Cardiac septum (tissue), 1 donor: ENCODE measurements at regions not wholly inside any gene's neighbourhood (a gene's known extent, or its start where the extent isn't known, plus 50 kb on each side); places are given as distances from the start of the nearest gene placed in this dataset.
"Not testable (repeated sequence)": the region's sequence is repeated elsewhere in the genome, so short reads cannot be mapped to it uniquely, and the experiment has no call there.

Experiments
- DNase-seq: peaks from one replicate; pipeline ENCODE4 v3.0.0-alpha.2; 2020; ENCODE audit warnings: low spot score
- intact Hi-C: fragments of 100-400 bp; cut with DNase I; formaldehyde crosslinking; loops from one replicate; pipeline ENCODE4 v1.14.0; 2022
- donor health status: DM: no; HTN: no; CAD: no.

DNA sequence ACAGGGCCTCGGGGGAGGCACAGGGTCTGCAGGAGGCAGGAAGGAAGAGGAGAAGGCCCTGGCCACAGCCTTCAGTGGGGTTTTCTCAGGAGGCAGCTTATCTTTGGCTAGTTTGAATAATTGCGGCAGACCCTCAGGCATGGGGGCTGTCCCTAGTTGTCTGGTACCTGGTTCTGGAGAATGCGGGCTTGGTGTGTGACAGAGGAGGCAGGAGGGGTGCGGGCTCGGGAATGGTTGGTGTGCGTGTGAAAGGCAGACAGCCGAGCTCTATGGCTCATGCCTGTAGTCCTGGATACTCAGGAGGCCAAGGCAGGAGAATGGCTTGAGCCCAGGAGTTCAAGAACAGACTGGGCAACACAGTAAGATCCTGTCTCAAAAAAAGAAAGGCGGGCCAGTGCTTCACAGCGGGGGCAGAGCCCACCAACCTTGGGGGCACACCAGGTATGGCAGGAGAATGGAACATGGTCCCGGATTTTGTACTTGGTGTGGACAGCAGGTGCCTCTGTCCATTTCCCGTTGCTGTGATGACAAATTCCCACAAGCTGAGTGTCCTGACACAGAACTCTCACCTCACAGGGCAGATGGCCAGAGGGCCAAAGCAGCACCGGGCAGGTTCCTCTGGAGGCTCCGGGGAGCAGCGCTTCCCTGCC lies 640.6 kb downstream of the TBC1D22A start:
- peak; percentile 29 for DNase-seq
- intact Hi-C loops: loop anchor here (10.0 kb wide), 1 partner anchor 288 kb away; no protein-coding TSS in a partner anchor

DNA sequence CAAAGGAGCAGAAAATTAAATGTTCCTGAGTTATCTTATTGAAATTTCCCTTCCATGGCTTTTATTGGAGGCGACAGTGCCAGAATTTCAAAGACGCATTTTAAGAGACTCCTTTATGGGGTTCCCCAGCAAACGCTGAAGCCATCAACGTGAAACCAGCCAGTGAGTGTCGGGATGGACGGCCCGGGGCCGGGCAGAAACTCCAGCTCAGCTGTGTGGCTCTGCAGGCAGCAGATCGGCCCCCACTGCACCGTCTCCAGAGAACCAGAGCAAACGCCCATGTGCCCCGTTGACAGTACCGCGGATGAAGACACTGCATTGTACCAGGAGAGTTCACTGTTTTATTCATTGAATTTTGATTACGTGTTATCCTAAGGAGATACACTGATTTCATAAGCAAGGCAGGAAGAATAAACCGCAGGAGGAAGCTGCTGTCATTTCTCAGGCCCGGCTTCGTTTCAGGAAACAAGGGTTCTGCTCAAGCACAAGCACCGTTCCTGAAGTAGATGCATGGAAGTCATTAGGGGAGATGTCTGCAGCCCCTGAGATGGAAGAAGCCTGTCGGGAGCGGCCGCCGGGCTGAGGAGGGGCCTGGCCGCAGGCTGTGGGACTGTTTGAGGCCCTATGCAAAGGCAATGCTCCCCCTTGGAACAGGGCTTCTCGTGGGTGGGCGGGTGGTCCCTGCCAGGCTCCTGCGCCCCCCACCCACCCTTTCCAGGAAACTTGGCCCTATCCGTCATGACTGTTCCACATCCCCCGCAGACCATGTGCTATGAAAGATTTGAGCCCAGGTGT lies 639.7 kb downstream of the TBC1D22A start:
- intact Hi-C loops: loop anchor here (10.0 kb wide), 1 partner anchor 287 kb away; no protein-coding TSS in a partner anchor
- no peak for DNase-seq

DNA sequence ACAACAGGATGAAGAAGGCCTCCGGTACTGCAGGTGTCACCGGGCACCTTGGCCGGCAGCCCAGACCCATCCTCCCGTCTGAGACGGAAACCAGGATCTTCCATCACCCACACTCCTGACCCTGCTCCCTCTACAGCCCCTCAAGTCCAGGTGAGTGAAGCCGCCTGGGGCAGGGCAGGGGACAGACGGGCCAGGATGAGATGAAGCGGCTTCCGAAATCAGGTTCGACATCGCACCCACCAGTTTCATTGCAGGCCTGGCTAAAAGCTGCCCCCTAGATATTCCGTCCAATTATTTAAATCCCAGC lies 639.1 kb downstream of the TBC1D22A start:
- DNase-seq: no peak
- intact Hi-C loops: loop anchor here (10.0 kb wide), 1 partner anchor 287 kb away; no protein-coding TSS in a partner anchor

DNA sequence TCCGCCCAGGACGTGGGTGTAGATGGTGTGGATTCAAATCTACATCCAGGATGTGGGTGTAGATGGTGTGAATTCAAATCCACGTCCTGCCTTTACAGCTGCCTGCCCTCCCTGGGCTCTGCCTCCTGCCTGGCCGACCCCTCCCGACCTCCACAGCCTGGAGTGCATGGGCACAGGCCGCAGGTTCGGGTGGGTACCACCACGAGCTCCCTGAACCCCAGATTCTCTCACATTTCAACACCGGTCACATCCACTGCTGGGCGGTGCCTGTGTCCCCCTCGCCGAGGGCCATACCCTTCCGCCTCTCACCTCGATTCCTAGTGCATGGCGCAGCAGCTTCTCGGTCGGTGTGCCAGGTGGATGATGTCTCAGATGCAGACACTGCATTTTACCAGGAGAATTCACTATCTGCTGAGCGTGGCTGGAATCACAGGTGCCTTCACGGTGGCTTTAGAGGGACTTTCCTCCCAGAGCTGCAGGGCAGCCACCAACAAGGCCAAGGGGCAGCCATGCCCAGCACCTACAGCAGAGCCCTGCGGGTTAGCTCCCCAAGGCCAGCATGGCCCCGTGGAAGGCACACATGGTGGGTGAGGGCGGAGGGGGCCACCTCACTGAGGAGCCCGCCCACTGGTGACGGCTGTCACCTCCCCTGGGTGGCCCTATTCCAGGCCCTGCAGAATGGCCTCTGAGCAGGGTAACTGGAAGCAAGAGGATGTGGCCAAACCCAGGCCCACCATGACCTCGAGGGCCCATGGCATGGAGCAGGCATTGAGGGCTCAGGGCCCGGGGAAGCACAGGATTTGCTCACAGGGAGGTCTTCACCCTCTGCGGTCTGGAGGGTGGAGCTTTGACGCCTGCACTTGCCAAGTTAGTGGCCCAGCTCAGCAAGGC lies 638.5 kb downstream of the TBC1D22A start:
- intact Hi-C loops: loop anchor here (10.0 kb wide), 1 partner anchor 286 kb away; no protein-coding TSS in a partner anchor
- no peak for DNase-seq

DNA sequence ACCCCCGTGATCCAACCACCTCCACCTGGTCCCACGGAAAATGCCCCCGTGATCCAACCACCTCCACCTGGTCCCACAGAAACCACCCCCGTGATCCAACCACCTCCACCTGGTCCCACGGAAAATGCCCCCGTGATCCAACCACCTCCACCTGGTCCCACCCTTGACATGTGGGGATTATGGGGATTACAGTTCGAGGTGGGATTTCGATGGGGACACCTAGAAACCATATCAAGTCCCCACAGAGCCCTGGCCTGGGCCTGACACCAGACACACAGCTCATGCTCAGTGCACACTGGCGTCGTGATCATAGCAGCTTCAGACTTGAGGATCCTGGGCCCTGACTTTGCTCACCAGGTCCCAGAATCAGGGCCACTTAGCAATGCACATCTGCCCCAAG lies 637.7 kb downstream of the TBC1D22A start:
- not testable (repeated sequence) for DNase-seq
- intact Hi-C loops: loop anchor here (10.0 kb wide), 1 partner anchor 285 kb away; no protein-coding TSS in a partner anchor

DNA sequence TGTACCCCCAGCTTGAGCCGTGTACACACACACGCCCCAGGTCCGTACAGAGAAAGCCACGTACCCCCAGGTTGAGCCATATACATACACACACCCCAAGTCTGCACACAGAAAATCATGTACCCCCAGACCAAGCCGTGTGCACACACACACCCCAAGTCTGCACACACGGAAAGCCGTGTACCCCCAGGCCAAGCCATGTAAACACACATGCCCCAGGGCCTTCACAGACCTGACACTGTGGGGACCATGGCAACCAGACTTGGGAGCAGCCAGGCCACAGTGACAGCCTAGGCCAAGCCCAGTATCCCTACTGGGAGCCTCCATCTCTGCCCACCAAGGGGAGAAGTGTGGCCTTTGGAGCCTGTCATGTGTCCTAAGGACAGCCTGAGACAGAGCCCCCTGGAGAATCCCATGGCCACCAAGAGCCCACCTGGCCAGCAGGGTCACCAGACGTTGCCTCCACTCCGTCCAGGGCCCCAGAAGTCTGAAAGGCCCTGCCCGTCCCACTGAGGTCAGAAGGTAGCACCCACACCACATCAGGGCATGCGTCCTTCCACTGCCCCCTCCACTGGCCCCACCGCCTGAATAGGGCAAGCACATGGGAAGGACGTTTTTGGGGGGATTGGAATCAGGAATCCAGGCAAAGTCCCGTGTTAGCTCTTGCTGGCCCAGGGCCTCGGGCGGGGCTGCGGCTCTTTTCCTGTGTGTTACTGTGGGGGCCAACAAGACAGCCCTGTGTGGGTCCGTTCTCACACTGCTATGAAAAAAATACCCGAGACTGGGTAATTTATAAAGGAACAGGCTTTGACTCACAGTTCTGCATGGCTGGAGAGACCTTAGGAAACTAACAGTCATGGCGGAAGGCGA lies 636.7 kb downstream of the TBC1D22A start:
- intact Hi-C loops: no loop called here

DNA sequence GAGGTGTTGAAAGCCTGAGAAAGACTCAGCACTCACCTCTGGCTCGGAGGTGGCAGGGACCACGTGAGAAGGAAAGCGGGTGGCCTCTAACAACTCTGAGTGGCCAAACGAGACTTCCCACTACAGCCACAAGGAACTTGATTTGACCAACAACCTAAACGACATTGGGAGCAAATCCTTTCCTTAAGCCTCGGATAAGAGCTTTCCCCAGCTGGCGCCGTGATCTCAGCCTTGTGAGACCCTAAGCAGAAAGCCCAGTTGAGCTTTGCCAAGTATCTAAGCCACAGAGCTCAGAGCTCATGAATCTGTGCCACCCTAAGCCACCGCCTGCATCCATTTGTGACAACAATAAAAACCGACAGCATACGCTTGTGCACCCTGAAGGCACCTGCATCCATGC lies 636.0 kb downstream of the TBC1D22A start:
- DNase-seq: no peak
- intact Hi-C loops: no loop called here

More for the DNA sequence above, 636.7 kb downstream of the TBC1D22A start:
- no peak for DNase-seq

DNA sequence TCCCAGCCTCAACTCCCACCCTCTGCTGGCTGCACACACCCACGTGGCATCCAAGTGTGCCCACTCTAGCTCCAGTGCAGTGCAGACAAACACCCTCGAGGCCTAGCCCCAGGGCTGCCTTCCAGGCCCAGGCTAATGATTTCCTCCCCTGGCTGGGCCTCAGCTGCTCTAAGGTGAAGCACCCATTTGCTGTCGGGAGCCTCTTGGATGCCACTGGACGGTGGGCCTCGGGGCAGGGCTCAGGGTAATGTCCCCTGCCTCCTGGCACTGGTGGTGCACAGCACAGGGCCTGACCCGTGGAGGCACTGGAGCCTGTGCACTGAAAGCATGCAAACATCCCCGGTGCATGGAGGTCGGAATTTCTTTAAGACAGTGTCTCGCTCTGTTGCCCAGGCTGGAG lies 635.2 kb downstream of the TBC1D22A start:
- intact Hi-C loops: no loop called here
- no peak for DNase-seq

DNA sequence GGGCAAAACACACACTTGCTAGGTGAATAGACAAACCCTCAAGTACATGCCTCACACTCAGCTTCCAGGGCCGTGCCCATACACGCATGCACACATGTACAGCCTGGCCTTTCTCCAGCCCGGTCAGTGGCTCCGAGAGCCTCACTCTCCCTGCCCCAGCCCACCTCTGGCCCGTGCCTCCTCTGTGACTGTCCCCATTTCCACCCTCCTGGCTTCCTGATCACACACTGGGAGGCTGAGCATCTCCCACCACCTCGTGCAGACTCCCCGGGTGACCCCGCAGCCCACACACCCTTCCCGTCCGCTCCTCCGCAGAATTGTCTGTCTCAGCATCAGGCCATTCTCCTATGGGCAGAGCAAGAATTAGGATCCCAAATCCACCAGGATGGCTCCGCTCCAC lies 634.1 kb downstream of the TBC1D22A start:
- intact Hi-C loops: no loop called here
- DNase-seq: no peak

DNA sequence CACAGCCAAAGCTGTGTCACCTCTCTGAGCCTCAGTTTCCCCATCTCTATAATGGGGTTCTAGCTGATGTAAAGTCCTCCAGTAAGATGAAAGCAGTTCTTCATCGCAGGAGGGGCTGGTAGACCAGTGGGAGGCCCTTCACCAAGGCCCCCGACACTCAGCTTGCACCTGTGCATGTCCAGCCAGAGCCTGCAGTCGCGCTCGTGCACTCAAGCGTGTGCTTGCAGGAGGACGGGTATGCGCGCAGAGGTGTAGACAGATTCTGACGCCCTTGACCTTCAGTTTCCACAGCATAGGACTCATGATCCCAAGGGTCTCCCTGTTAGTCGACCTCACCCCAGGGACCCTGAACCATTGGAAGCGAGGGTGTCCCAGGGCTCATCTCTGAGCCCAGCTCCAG lies 633.7 kb downstream of the TBC1D22A start:
- intact Hi-C loops: no loop called here
- DNase-seq: no peak

DNA sequence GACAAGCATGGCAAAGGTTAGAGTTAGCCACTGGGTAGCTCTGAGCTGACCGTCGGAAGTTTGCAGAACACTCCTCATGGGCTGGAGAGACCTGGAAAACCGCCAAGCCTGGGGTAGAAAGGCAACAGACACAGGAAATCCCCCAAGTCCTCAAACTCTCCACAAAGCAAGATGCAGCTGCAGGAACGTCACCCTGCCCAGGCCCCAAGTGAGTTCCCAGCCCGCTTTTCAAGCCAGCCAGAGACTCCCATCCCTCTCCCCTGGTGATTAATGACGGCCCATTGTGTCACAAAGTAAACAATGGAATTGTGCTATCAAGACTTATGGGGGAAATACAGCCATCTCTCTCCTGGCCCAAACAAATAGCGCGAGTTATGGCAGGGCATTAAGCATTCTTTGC lies 633.0 kb downstream of the TBC1D22A start:
- intact Hi-C loops: no loop called here
- no peak for DNase-seq

DNA sequence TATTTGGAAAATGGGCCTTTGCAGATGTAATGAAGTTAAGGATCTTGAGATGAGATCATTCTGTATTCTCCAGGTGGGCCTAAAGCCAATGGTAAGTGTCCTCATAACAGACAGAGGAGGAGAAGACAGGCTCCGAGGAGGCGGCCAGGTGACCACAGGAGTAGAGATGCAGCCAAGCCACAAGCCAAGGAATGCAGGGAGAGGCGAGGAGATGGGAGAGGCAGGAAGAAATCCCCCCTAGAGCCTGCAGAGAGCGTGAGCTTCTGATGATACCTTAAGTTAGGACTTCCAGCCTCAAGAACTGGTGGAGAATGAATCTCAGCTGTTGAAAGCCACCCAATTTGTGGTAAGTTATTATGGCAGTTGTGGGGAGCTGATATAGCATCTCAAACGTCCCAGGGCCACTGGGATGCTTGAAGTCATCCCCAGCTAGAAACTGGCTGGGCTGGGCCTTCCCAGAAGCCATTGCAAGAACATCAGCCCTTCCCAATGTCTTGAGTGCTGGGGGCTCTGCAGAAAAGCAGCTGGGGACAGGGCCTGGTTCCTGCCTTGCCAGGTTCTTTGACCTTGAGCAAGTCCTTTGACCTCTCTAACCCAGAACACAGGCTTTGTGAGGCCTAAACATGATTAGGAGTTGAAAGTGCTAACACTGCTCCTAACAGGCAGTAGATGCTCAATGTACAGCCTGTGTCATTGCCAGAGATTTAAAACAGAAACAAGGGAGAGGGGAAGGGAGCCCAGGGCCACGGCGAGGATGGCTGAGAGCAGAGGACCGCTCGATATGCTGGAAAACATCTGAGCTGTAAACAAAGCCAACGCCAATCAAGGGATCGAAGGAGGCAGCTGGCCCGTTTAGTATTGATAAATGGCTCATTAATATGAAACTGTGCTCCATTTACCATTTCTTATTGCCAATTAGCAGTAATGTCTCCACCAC lies 632.3 kb downstream of the TBC1D22A start:
- intact Hi-C loops: no loop called here
- DNase-seq: no peak

DNA sequence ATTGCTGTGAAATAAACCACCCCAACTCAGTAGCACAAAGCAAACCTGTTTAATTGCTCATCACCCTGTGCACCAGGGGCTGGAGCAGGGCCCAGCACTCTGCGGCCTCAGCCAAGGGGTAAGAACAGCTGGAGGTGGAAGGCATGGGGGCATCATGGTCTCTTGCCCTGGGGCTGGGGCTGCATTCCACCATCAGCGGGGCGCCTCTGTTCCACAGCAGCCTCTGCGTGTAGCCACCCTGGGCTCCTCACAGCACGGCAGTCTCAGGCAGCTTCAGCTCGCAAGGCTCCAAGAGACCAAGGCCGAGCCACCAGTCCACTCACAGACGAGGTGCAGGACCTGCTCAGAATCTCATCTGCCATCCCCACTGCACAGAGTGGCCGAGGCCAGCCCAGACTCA lies 630.7 kb downstream of the TBC1D22A start:
- intact Hi-C loops: no loop called here
- no peak for DNase-seq

DNA sequence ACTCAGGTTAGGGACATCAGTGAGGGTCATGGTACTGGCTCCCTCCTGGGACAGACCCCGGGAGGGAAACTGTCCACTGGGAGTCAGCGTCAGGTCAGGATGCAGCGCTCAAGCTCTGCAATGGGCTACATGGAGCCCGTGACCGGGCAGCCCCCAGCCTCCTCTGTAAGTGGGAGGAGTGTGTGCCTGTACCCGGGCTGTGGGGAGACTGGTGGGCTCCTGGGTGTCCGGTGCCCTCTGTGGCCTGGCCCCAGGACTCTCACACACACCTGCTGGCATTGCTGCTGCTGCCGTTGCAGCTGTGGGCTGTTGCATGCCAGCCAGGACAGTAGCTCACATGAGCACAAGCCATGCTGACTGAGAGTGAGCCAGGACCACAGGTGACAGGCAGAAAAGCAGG lies 630.3 kb downstream of the TBC1D22A start:
- intact Hi-C loops: no loop called here
- DNase-seq: no peak

DNA sequence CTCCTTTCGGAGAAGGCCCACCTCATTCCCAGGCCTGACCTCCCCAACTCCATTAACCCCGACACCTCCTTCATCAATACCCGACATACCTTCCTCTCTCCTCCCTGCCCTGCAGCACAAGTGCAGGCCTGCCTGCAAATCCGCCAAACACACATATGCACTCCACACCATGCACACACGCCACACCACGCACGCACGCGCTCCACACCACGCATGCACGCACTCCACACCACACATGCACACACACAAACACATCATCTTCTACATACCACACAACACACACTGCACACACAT lies 629.6 kb downstream of the TBC1D22A start:
- DNase-seq: no peak
- intact Hi-C loops: no loop called here

DNA sequence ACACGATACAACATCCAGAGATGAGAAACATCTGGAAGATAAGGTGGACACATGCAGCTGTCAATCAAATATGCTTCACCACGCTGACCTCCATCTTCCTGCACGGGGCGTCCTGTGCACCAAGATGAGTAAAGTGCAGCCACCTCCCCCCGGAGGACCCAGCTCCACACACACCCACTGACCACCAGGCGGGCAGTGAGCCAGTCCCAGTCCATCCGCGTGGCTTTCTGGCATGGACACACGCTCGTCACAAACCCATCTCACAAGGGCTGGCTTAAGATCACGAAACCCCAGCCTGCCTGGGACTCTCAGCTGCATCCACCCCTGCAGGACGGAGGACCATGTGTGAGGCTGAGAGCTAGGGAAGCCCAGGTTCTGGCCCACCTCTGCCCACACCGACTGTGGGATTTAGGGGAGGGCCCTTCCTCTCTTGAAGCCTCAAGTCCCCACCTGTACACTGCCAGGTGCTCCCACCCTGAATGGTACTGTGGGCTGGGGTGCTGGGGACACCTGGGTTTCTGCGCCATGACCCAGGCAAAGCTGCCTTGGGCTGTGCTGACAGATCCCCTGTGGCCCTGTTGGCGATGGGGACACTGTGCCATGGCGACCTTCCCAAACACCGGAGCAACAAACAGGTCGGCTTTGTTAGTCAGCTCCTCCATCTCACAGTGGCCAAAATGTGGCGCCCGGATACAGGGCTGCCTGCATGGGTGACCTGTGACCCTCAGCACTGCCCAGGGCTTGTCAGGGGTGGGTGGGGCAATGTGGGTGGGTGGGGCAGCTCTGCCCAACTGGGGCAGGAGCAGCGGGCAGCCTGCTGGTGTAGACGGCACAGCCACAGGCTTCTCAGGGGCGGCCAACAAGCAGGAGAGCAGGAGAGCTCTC lies 629.0 kb downstream of the TBC1D22A start:
- no peak for DNase-seq

More for the DNA sequence above, 629.0 kb downstream of the TBC1D22A start:
- intact Hi-C loops: no loop called here
